Spleen (tissue), 11 donors: ENCODE measurements at regions not wholly inside any gene's neighbourhood (a gene's known extent, or its start where the extent isn't known, plus 50 kb on each side); places are given as distances from the start of the nearest gene placed in this dataset.

ENCODE experiments used
- DNase-seq: peaks from one replicate; pipeline ENCODE4 v3.0.0-alpha.2; 2020
- H3K27ac ChIP-seq, 8 donors: fragments of 200-600 bp; sonication (generic) in 7 of 8; 1 replicate in 4 of 8; 2 replicates in 4 of 8; pipeline versions ENCODE4 v1.5.0 to v1.8.0; 2016 to 2021; ENCODE audit warnings: inconsistent platforms in 4 of 8, mild to moderate bottlenecking in 4 of 8, moderate library complexity in 1 of 8
- H3K27me3 ChIP-seq, 7 donors: fragments of 200-600 bp; sonication (generic) in 6 of 7; replicated peaks in 1 of 7; 1 replicate in 4 of 7; 2 replicates in 3 of 7; pipeline versions ENCODE4 v1.5.0 to v1.8.0; 2016 to 2021; ENCODE audit warnings: inconsistent platforms in 3 of 7, mild to moderate bottlenecking in 1 of 7
- H3K36me3 ChIP-seq, 6 donors: fragments of 200-600 bp; sonication (generic) in 5 of 6; 1 replicate in 4 of 6; 2 replicates in 2 of 6; pipeline versions ENCODE4 v1.5.0 to v1.8.0; 2016 to 2021; ENCODE audit warnings: inconsistent platforms in 2 of 6
- H3K4me1 ChIP-seq, 6 donors: fragments of 200-600 bp; sonication (generic) in 5 of 6; 1 replicate in 3 of 6; 2 replicates in 3 of 6; pipeline versions ENCODE4 v1.5.0 to v1.8.0; 2016 to 2021; ENCODE audit warnings: inconsistent platforms in 3 of 6
- H3K4me3 ChIP-seq, 8 donors: fragments of 200-600 bp; sonication (generic) in 7 of 8; 1 replicate in 4 of 8; 2 replicates in 4 of 8; pipeline versions ENCODE4 v1.5.0 to v1.8.0; 2016 to 2021; ENCODE audit warnings: inconsistent platforms in 4 of 8, mild to moderate bottlenecking in 4 of 8, moderate library complexity in 2 of 8
- H3K9me3 ChIP-seq, 8 donors: fragments of 200-600 bp; sonication (generic) in 7 of 8; 1 replicate in 4 of 8; 2 replicates in 4 of 8; pipeline versions ENCODE4 v1.5.0 to v1.8.0; 2016 to 2021; ENCODE audit warnings: inconsistent platforms in 4 of 8
- POLR2A ChIP-seq, 3 donors: fragments of 450-650 bp; IDR thresholded peaks; one replicate each; pipeline ENCODE4 v1.5.1; 2017; ENCODE audit warnings: antibody characterized with exemption in 3 of 3, mild to moderate bottlenecking in 1 of 3
- POLR2AphosphoS5 ChIP-seq, 3 donors: sonication (generic); formaldehyde crosslinking; IDR thresholded peaks; one replicate each; pipeline ENCODE4 v1.5.1; 2017; ENCODE audit warnings: antibody characterized with exemption in 3 of 3
- WGBS, 5 donors: extraction: QIAGEN DNeasy Blood & Tissue Kit in 3 of 5; methylation state at CpG; one replicate each; pipeline versions ENCODE4 v1.1.5 to v1.1.7; 2013 to 2018; 5-methylcytosine and 5-hydroxymethylcytosine counted together
- intact Hi-C: fragments of 100-400 bp; cut with DNase I; formaldehyde crosslinking; loops from one replicate; pipeline ENCODE4 v1.15.0; 2023; ENCODE audit warnings: low total_unique reads
- TF ChIP-seq, protein P1 (sequence below), 11 experiments: fragments of 200-600 bp in 7 of 11; fragments of 450-650 bp in 4 of 11; sonication (generic) in 4 of 11; IDR thresholded peaks in 8 of 11; conservative IDR thresholded peaks in 3 of 11; 1 replicate in 7 of 11; 2 replicates in 4 of 11; pipeline versions ENCODE4 v1.4.0 to v1.8.0; 2016 to 2021; ENCODE audit warnings: antibody characterized with exemption in 11 of 11, inconsistent platforms in 4 of 11, mild to moderate bottlenecking in 1 of 11
- donor health status: healthy with polysubstance abuse.
- donor health status: DM: no; HTN: no; CAD: no; lungs with moderate emphysema.
- donor health status: DM: no; HTN: no; CAD: no.
- donor health status: Bipolar disorder and iron deficiency.
- donor health status: healthy.
- donor health status: DM: no; HTN: no; CAD: no.
- donor health status: DM: yes; HTN: yes; CAD: no.

DNA sequence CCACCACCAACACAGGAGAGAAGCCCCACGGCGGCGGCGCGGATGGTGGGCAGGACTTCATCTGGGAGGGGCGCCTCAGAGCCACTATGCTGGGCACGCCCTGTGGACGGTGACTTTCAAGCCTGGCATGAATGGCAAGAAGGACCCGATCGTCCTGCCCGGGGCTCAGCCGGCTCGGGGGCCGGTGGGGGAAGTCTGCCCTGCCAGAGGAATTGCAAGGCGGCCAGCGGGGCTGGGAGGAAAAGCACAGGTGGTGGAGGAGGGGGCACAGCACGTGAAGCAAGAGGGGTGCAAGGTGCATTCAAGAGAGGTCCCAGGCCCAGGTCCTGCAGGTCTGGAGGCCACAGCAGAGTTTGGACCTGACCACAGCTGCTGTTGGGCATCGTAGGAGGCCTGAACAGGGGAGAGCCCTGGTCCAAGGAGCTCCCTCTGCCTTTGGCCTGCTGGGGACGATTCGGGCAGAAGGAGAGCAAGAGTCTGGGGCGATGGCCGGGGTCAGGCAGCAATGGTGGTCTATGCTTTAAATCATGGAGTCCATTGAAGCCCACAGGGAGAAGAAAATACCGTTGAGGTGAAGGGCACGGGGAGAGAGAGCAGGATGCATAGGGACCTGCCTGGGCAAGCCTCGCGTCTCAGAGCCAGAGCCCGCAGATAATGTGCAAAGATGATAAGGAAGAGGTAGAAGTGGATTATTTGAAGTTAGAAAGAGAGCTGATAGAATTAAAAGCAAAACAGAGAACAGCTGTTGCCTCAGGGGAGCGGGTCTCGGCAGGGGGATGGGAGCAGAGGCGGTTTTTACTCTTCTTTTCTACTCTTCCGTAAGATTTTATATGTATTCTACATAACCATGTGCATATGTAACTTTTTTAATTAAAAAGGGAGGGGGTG lies 82.6 kb upstream of the SHISAL1 start:
- Histone ChIP-seq H3K36me3 (no peaks in the 10 kb centered on the region), H3K27me3 (peaks cover 0 to 45% (median 0%) of the 10 kb centered on the region in 7 donors), H3K4me1 (peaks cover 0 to 9% (median 2%) of the 10 kb centered on the region in 6 donors), H3K27ac (no peak overlapping the region), H3K4me3 (no peak overlapping the region), H3K9me3 (no peaks in the 10 kb centered on the region)
- TF ChIP-seq POLR2A (IDR thresholded peaks at IDR 0.05) (no peak), POLR2AphosphoS5 (IDR thresholded peaks at IDR 0.05) (no peak)
- TF ChIP-seq, protein P1, sequence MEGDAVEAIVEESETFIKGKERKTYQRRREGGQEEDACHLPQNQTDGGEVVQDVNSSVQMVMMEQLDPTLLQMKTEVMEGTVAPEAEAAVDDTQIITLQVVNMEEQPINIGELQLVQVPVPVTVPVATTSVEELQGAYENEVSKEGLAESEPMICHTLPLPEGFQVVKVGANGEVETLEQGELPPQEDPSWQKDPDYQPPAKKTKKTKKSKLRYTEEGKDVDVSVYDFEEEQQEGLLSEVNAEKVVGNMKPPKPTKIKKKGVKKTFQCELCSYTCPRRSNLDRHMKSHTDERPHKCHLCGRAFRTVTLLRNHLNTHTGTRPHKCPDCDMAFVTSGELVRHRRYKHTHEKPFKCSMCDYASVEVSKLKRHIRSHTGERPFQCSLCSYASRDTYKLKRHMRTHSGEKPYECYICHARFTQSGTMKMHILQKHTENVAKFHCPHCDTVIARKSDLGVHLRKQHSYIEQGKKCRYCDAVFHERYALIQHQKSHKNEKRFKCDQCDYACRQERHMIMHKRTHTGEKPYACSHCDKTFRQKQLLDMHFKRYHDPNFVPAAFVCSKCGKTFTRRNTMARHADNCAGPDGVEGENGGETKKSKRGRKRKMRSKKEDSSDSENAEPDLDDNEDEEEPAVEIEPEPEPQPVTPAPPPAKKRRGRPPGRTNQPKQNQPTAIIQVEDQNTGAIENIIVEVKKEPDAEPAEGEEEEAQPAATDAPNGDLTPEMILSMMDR (IDR thresholded peaks at IDR 0.05 in 8 of 11, conservative IDR thresholded peaks at IDR 0.05 in 3 of 11), result no peak
- intact Hi-C loops, result no loop called here
- DNase-seq, result peak; percentile 54
- WGBS, 5 donors, result 85 to 93% (median 88%) methylated on average over 25 to 31 of the region's 31 CpGs

DNA sequence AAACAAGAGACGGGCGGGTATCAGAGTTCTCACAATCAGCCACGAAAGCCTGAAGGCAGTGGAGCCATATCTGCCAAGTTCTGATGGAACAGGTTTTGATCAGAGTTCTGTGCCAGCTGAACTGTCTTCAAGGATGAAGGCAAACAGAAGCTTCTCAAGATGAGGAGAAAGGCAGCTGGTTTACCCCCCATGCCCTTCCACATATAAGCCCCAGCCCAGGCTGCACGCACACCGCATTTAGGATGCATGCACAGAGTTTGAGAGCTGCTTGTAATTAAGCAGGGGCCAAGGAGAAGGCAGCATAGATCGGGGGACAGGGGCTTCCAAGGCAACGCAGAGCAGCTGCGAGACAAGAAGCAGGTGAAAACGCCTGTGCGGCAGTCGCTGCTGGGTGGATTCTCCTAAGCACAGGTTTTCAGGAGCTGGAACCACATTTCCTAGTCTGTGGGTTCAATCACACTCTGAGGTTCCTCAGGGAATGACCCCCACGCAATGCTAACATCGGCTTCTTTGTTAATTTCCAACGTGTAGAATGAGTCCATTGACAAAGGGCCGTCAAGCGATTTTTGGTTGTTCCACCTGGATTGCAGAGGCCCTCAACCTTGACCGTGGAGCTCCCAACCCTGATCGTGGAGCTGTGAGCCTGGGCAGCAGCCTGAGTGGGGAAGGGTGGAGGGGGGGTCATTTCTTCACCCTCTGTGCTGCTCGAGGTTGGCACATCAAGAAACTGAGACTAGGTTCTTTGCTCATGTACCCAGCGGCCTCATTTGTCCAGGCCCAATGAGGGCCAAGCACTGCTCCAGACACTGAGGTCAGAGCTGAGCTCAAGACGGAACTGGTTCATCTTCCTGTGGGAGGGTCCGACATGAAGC lies 81.7 kb upstream of the SHISAL1 start:
- Histone ChIP-seq H3K27me3 (peaks cover 0 to 43% (median 0%) of the 10 kb centered on the region in 7 donors), H3K4me1 (peaks cover 0 to under 1% (median 0%) of the 10 kb centered on the region in 6 donors), H3K4me3 (no peak overlapping the region), H3K27ac (no peak overlapping the region), H3K9me3 (no peaks in the 10 kb centered on the region), H3K36me3 (no peaks in the 10 kb centered on the region)
- TF ChIP-seq, protein P1 (IDR thresholded peaks at IDR 0.05 in 8 of 11, conservative IDR thresholded peaks at IDR 0.05 in 3 of 11), result no peak
- TF ChIP-seq POLR2AphosphoS5 (IDR thresholded peaks at IDR 0.05), result no peak
- TF ChIP-seq POLR2A (IDR thresholded peaks at IDR 0.05), result no peak
- 82 to 94% (median 89%) methylated on average over 20 to 22 of the region's 22 CpGs for WGBS, 5 donors
- DNase-seq, result peak; percentile 49
- intact Hi-C loops, result no loop called here

DNA sequence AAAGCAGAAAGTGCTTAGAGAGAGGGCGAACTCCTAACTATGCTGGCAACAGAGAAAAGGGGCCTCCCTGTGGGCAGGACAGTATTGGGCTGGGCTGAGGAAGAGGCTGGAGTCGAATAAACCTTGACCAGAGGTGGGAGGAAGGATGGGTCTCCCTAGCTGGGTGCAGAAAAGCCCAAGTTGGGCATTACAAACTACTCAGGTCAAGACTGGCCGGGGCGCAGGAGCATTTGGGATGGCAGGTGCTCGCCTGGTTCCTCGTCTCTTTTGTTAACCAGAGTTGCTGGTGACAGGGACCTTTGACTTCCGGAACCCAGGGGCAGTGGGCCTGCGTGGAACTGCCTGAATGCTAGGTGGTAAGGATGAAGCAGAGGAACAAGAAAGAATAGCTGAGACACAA lies 80.3 kb upstream of the SHISAL1 start:
- peak; percentile 43 for DNase-seq
- Histone ChIP-seq H3K4me3 (no peak overlapping the region), H3K36me3 (no peaks in the 10 kb centered on the region), H3K27ac (no peak overlapping the region), H3K4me1 (no peaks in the 10 kb centered on the region), H3K27me3 (peaks cover 0 to 57% (median 0%) of the 10 kb centered on the region in 7 donors), H3K9me3 (no peaks in the 10 kb centered on the region)
- intact Hi-C loops, result no loop called here
- 71 to 92% (median 81%) methylated on average over 8 of the region's 8 CpGs for WGBS, 5 donors
- TF ChIP-seq, protein P1 (IDR thresholded peaks at IDR 0.05 in 8 of 11, conservative IDR thresholded peaks at IDR 0.05 in 3 of 11), result no peak
- no peak for TF ChIP-seq POLR2AphosphoS5 (IDR thresholded peaks at IDR 0.05)
- TF ChIP-seq POLR2A (IDR thresholded peaks at IDR 0.05), result no peak
